K562 (cell line): ENCODE measurements at regions not wholly inside any gene's neighbourhood (a gene's known extent, or its start where the extent isn't known, plus 50 kb on each side); places are given as distances from the start of the nearest gene placed in this dataset.

ENCODE experiments used
- ATAC-seq: fragments of 200-7000 bp; cut with Tn5 transposase; 3 replicates; pipeline ENCODE4 v1.9.1; 2020; ENCODE audit warnings: moderate library complexity
- BruUV-seq: library from RNA; stranded (reverse); fragments of 400-500 nt; replicated peaks from 2 replicates; lab custom pipeline; 2021; lab: Mats Ljungman, UMichigan
- CTCF ChIA-PET: fragments of 300-600 bp; formaldehyde crosslinking; extraction: SDS; loops from one replicate; lab custom pipeline; 2021; ENCODE audit warnings: low intra/inter-chr PET ratio; lab: Yijun Ruan, JAX
- POLR2A ChIA-PET: fragments of 300-600, 350-650 bp; sonication (Branson Sonifier 250); formaldehyde crosslinking; extraction: SDS; loops from one replicate; lab custom pipeline; 2021; ENCODE audit warnings: antibody characterized with exemption, inconsistent platforms; lab: Yijun Ruan, JAX
- DNase-seq, 4 experiments: peaks; one replicate each; pipeline versions ENCODE4 v3.0.0 to v3.0.0-alpha.2; 2011 to 2018; ENCODE audit warnings: low spot score in 3 of 4, mixed read lengths in 3 of 4; ENCODE audit errors: extremely low read depth in 1 of 4
- FAIRE-seq: peaks from 2 replicates; lab custom pipeline; 2011; peaks lifted over from hg19 to GRCh38; lab: Jason Lieb, UNC
- H2AFZ ChIP-seq: 2 replicates; pipeline ENCODE4 v1.6.0; 2011; ENCODE audit warnings: low read depth, low read length, control low read depth, inconsistent platforms
- H3K27ac ChIP-seq: fragments of 200-600 bp; 3 replicates; pipeline ENCODE4 v1.8.0; 2011; ENCODE audit warnings: low read depth, mild to moderate bottlenecking, control low read depth, inconsistent platforms, low read length, moderate library complexity, mixed read lengths; ENCODE audit errors: extremely low read depth
- H3K27me3 ChIP-seq, 2 experiments: fragments of 300-600 bp in 1 of 2; 2 replicates in 1 of 2; 3 replicates in 1 of 2; pipeline versions ENCODE4 v1.6.0 to v1.8.0; 2011; ENCODE audit warnings: inconsistent platforms in 2 of 2, low read length in 2 of 2, mild to moderate bottlenecking in 1 of 2, mixed read lengths in 1 of 2, moderate library complexity in 1 of 2; ENCODE audit not compliant: control insufficient read depth in 2 of 2, insufficient read depth in 2 of 2
- H3K36me3 ChIP-seq: fragments of 300-600 bp; 3 replicates; pipeline ENCODE4 v1.8.0; 2011; ENCODE audit warnings: mild to moderate bottlenecking, low read length, inconsistent platforms; ENCODE audit not compliant: control insufficient read depth, insufficient read depth
- H3K4me1 ChIP-seq, 2 experiments: fragments of 200-600 bp in 1 of 2; replicated peaks in 1 of 2; 2 replicates in 1 of 2; 3 replicates in 1 of 2; pipeline versions ENCODE4 v1.5.1 to v1.8.0; 2011; ENCODE audit warnings: inconsistent platforms in 2 of 2, low read length in 2 of 2, mild to moderate bottlenecking in 1 of 2, mixed read lengths in 1 of 2, moderate library complexity in 1 of 2; ENCODE audit not compliant: control insufficient read depth in 2 of 2, insufficient read depth in 2 of 2
- H3K4me2 ChIP-seq: 2 replicates; pipeline ENCODE4 v1.6.1; 2011; ENCODE audit warnings: low read length, control low read depth, inconsistent platforms, mixed read lengths; ENCODE audit not compliant: insufficient read depth
- H3K4me3 ChIP-seq: fragments of 200-600 bp; sonication (generic), shearing (Covaris generic); 2 replicates; pipeline ENCODE4 v1.5.1; 2016; ENCODE audit warnings: control low read depth, inconsistent platforms
- H3K79me2 ChIP-seq: fragments of 200-600 bp; 3 replicates; pipeline ENCODE4 v1.8.0; 2011; ENCODE audit warnings: low read length, inconsistent platforms; ENCODE audit not compliant: control insufficient read depth, insufficient read depth
- H3K9ac ChIP-seq, 2 experiments: 2 replicates each; pipeline versions ENCODE4 v1.6.0 to v1.6.1; 2011; ENCODE audit warnings: low read depth in 2 of 2, low read length in 2 of 2, control low read depth in 1 of 2, inconsistent platforms in 1 of 2, mild to moderate bottlenecking in 1 of 2, mixed read lengths in 1 of 2; ENCODE audit not compliant: insufficient read depth in 1 of 2
- H3K9me1 ChIP-seq: one replicate; pipeline ENCODE4 v1.6.0; 2011; ENCODE audit warnings: inconsistent platforms, mild to moderate bottlenecking, low read length, moderate library complexity; ENCODE audit not compliant: control insufficient read depth, insufficient read depth
- H3K9me3 ChIP-seq: replicated peaks from 2 replicates; pipeline ENCODE4 v1.5.1; 2011; ENCODE audit warnings: low read depth, low read length, inconsistent platforms; ENCODE audit not compliant: control insufficient read depth, insufficient read depth
- H4K20me1 ChIP-seq: replicated peaks from 2 replicates; pipeline ENCODE4 v1.6.1; 2011; ENCODE audit warnings: low read length, inconsistent platforms, mixed read lengths; ENCODE audit not compliant: control insufficient read depth, insufficient read depth
- NFRKB ChIP-seq: fragments of 450-650 bp; IDR thresholded peaks from 2 replicates; pipeline ENCODE4 v1.6.1; 2016; ENCODE audit warnings: low read depth
- ZNF518B ChIP-seq: fragments of 250-450 bp; sonication (Bioruptor Pico); IDR thresholded peaks from 2 replicates; pipeline ENCODE4 v1.5.0; 2021; ENCODE audit warnings: mild to moderate bottlenecking, moderate library complexity
- WGBS: fragments of 100-300 bp; shearing (Covaris generic); methylation state at CpG from one replicate; pipeline ENCODE4 v1.1.6; 2016; ENCODE audit warnings: low coverage, mixed read lengths; ENCODE audit not compliant: insufficient coverage; ENCODE audit errors: missing lambda C conversion rate; 5-methylcytosine and 5-hydroxymethylcytosine counted together
- in situ Hi-C: fragments of 300-500 bp; cut with MboI; formaldehyde crosslinking; loops from 4 replicates; pipeline ENCODE4 v1.15.0; 2018; ENCODE audit warnings: inconsistent platforms, mixed read lengths
- intact Hi-C: fragments of 100-400 bp; cut with micrococcal nuclease; formaldehyde crosslinking; loops from 2 replicates; pipeline ENCODE4 v1.14.2; 2022
- TF ChIP-seq, protein P1 (sequence below): fragments of 250-450 bp; sonication (Bioruptor Pico); IDR thresholded peaks from 2 replicates; pipeline ENCODE4 v1.8.0; 2022; ENCODE audit warnings: inconsistent platforms
- TF ChIP-seq, protein P2 (sequence below): fragments of 450-650 bp; IDR thresholded peaks from 2 replicates; pipeline ENCODE4 v1.6.1; 2016; ENCODE audit warnings: mild to moderate bottlenecking, moderate library complexity
- TF ChIP-seq, protein P3 (sequence below): fragments of 250-450 bp; sonication (Bioruptor Pico); IDR thresholded peaks from 2 replicates; pipeline ENCODE4 v1.8.0; 2022; ENCODE audit warnings: moderate library complexity, mild to moderate bottlenecking, inconsistent platforms

- in situ Hi-C loops (no loop called here), intact Hi-C loops (no loop called here)
- Histone ChIP-seq H3K4me1 (no peaks in the 10 kb centered on the region), H4K20me1 (no peaks in the 10 kb centered on the region), H2AFZ (no peak overlapping the region), H3K79me2 (no peaks in the 10 kb centered on the region), H3K9me1 (no peaks in the 10 kb centered on the region), H3K4me2 (no peak overlapping the region), H3K27me3 (no peaks in the 10 kb centered on the region), H3K9ac (no peak overlapping the region), H3K4me3 (no peak overlapping the region), H3K9me3 (no peaks in the 10 kb centered on the region), H3K27ac (no peak overlapping the region), H3K36me3 (no peaks in the 10 kb centered on the region)
- BruUV-seq, result no TSS peak
- CTCF ChIA-PET, result no interaction called here
- whole genome bisulfite sequencing, result 18% methylated on average over 1 of the region's 1 CpG
- POLR2A ChIA-PET, result no interaction called here
- ATAC-seq, result no peak
- no peak for DNase-seq
- FAIRE-seq, result no peak
- no peak for TF ChIP-seq ZNF518B
- TF ChIP-seq, protein P1, sequence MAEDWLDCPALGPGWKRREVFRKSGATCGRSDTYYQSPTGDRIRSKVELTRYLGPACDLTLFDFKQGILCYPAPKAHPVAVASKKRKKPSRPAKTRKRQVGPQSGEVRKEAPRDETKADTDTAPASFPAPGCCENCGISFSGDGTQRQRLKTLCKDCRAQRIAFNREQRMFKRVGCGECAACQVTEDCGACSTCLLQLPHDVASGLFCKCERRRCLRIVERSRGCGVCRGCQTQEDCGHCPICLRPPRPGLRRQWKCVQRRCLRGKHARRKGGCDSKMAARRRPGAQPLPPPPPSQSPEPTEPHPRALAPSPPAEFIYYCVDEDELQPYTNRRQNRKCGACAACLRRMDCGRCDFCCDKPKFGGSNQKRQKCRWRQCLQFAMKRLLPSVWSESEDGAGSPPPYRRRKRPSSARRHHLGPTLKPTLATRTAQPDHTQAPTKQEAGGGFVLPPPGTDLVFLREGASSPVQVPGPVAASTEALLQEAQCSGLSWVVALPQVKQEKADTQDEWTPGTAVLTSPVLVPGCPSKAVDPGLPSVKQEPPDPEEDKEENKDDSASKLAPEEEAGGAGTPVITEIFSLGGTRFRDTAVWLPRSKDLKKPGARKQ (CRISPR knock-in tag), result no peak
- TF ChIP-seq, protein P2, sequence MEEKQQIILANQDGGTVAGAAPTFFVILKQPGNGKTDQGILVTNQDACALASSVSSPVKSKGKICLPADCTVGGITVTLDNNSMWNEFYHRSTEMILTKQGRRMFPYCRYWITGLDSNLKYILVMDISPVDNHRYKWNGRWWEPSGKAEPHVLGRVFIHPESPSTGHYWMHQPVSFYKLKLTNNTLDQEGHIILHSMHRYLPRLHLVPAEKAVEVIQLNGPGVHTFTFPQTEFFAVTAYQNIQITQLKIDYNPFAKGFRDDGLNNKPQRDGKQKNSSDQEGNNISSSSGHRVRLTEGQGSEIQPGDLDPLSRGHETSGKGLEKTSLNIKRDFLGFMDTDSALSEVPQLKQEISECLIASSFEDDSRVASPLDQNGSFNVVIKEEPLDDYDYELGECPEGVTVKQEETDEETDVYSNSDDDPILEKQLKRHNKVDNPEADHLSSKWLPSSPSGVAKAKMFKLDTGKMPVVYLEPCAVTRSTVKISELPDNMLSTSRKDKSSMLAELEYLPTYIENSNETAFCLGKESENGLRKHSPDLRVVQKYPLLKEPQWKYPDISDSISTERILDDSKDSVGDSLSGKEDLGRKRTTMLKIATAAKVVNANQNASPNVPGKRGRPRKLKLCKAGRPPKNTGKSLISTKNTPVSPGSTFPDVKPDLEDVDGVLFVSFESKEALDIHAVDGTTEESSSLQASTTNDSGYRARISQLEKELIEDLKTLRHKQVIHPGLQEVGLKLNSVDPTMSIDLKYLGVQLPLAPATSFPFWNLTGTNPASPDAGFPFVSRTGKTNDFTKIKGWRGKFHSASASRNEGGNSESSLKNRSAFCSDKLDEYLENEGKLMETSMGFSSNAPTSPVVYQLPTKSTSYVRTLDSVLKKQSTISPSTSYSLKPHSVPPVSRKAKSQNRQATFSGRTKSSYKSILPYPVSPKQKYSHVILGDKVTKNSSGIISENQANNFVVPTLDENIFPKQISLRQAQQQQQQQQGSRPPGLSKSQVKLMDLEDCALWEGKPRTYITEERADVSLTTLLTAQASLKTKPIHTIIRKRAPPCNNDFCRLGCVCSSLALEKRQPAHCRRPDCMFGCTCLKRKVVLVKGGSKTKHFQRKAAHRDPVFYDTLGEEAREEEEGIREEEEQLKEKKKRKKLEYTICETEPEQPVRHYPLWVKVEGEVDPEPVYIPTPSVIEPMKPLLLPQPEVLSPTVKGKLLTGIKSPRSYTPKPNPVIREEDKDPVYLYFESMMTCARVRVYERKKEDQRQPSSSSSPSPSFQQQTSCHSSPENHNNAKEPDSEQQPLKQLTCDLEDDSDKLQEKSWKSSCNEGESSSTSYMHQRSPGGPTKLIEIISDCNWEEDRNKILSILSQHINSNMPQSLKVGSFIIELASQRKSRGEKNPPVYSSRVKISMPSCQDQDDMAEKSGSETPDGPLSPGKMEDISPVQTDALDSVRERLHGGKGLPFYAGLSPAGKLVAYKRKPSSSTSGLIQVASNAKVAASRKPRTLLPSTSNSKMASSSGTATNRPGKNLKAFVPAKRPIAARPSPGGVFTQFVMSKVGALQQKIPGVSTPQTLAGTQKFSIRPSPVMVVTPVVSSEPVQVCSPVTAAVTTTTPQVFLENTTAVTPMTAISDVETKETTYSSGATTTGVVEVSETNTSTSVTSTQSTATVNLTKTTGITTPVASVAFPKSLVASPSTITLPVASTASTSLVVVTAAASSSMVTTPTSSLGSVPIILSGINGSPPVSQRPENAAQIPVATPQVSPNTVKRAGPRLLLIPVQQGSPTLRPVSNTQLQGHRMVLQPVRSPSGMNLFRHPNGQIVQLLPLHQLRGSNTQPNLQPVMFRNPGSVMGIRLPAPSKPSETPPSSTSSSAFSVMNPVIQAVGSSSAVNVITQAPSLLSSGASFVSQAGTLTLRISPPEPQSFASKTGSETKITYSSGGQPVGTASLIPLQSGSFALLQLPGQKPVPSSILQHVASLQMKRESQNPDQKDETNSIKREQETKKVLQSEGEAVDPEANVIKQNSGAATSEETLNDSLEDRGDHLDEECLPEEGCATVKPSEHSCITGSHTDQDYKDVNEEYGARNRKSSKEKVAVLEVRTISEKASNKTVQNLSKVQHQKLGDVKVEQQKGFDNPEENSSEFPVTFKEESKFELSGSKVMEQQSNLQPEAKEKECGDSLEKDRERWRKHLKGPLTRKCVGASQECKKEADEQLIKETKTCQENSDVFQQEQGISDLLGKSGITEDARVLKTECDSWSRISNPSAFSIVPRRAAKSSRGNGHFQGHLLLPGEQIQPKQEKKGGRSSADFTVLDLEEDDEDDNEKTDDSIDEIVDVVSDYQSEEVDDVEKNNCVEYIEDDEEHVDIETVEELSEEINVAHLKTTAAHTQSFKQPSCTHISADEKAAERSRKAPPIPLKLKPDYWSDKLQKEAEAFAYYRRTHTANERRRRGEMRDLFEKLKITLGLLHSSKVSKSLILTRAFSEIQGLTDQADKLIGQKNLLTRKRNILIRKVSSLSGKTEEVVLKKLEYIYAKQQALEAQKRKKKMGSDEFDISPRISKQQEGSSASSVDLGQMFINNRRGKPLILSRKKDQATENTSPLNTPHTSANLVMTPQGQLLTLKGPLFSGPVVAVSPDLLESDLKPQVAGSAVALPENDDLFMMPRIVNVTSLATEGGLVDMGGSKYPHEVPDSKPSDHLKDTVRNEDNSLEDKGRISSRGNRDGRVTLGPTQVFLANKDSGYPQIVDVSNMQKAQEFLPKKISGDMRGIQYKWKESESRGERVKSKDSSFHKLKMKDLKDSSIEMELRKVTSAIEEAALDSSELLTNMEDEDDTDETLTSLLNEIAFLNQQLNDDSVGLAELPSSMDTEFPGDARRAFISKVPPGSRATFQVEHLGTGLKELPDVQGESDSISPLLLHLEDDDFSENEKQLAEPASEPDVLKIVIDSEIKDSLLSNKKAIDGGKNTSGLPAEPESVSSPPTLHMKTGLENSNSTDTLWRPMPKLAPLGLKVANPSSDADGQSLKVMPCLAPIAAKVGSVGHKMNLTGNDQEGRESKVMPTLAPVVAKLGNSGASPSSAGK, result no peak
- TF ChIP-seq NFRKB, result no peak
- TF ChIP-seq, protein P3, sequence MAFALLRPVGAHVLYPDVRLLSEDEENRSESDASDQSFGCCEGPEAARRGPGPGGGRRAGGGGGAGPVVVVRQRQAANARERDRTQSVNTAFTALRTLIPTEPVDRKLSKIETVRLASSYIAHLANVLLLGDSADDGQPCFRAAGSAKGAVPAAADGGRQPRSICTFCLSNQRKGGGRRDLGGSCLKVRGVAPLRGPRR (CRISPR knock-in tag), result no peak
Measured at GRCh38 chr1:105724286-105724685, 1332.2 kb upstream of the PRMT6 start.
